ENCODE measurements at regions not wholly inside any gene's neighbourhood (a gene's known extent, or its start where the extent isn't known, plus 50 kb on each side); places are given as distances from the start of the nearest gene placed in this dataset.
A peak's percentile ranks its signal among the peaks of the same experiment; 100 is the strongest.

DNA sequence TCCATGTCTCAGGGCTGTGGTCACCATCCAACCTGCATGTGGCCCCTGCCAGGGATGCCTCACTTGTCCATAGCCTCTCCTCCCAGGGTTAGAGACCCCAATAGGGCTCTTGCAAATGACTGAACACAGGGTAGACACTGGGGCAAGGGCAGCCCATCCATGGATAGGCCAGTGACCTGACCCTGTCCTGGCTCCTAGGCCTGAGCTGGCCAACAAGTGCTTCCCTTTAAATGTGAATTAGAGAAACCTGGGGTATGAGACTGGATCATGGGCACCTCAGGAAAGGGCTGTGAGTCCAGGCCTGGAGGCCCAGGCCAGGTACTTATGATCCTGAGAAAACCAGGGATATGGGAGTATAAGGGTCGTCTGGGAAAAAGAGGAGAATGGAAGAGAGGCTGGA lies 64.5 kb downstream of the COPS8 start:
- H3K27ac ChIP-seq = no peak overlapping the region
- TF ChIP-seq CTCF (conservative IDR thresholded peaks at IDR 0.05) (no peak), ZFX (IDR thresholded peaks at IDR 0.05) (no peak)

- no peak overlapping the region for H3K27ac ChIP-seq
- TF ChIP-seq CTCF (conservative IDR thresholded peaks at IDR 0.05) (no peak), ZFX (IDR thresholded peaks at IDR 0.05) (no peak)
Measured at GRCh38 chr2:237150831-237151375, 65.2 kb downstream of the COPS8 start.

GRCh38 chr2:237152361-237152760 lies 66.7 kb downstream of the COPS8 start:
- TF ChIP-seq CTCF (conservative IDR thresholded peaks at IDR 0.05) (no peak), ZFX (IDR thresholded peaks at IDR 0.05) (no peak)

GRCh38 chr2:237153181-237153580 lies 67.5 kb downstream of the COPS8 start:
- no peak for TF ChIP-seq ZFX (IDR thresholded peaks at IDR 0.05)
- TF ChIP-seq CTCF (conservative IDR thresholded peaks at IDR 0.05) = no peak
- H3K27ac ChIP-seq = no peak overlapping the region

More at GRCh38 chr2:237152361-237152760, 66.7 kb downstream of the COPS8 start:
- no peak overlapping the region for H3K27ac ChIP-seq

GRCh38 chr2:237154082-237154638 lies 68.5 kb downstream of the COPS8 start:
- TF ChIP-seq CTCF (conservative IDR thresholded peaks at IDR 0.05) (peak; percentile 88), ZFX (IDR thresholded peaks at IDR 0.05) (no peak)
- H3K27ac ChIP-seq = no peak overlapping the region

- no peak for TF ChIP-seq CTCF (conservative IDR thresholded peaks at IDR 0.05)
- no peak overlapping the region for H3K27ac ChIP-seq
Measured at GRCh38 chr2:237154884-237155851, 69.5 kb downstream of the COPS8 start.
